ENCODE measurements at regions not wholly inside any gene's neighbourhood (a gene's known extent, or its start where the extent isn't known, plus 50 kb on each side); places are given as distances from the start of the nearest gene placed in this dataset.
"Not testable (repeated sequence)": the region's sequence is repeated elsewhere in the genome, so short reads cannot be mapped to it uniquely, and the experiment has no call there.

DNA sequence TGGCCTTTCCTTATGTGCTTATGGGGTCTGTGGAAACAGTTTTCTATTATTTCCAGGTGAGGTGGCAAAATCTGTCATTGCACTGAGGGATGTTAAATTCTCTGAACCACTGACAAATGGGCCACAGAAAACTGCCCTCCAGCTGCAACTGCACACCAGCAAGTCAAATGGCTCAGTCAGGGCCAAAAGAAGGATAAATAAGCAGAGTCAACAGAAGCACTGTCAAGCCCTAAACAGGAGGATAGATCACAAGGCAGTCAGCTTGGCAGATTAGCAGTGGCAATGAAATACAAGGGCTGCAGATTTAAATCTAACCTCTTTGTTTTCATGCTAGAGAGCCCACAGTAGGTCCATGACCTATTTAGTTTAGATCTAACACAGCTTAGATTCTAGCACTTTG lies 435.6 kb downstream of the ETS1 start:
- TF ChIP-seq, protein P1, sequence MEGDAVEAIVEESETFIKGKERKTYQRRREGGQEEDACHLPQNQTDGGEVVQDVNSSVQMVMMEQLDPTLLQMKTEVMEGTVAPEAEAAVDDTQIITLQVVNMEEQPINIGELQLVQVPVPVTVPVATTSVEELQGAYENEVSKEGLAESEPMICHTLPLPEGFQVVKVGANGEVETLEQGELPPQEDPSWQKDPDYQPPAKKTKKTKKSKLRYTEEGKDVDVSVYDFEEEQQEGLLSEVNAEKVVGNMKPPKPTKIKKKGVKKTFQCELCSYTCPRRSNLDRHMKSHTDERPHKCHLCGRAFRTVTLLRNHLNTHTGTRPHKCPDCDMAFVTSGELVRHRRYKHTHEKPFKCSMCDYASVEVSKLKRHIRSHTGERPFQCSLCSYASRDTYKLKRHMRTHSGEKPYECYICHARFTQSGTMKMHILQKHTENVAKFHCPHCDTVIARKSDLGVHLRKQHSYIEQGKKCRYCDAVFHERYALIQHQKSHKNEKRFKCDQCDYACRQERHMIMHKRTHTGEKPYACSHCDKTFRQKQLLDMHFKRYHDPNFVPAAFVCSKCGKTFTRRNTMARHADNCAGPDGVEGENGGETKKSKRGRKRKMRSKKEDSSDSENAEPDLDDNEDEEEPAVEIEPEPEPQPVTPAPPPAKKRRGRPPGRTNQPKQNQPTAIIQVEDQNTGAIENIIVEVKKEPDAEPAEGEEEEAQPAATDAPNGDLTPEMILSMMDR (IDR thresholded peaks at IDR 0.05; ENCODE audit: borderline replicate concordance), result no peak
- peaks cover 13% of the 10 kb centered on the region for H3K4me1 ChIP-seq
- no peaks in the 10 kb centered on the region for H3K9me3 ChIP-seq (replicated peaks)
- H3K36me3 ChIP-seq, result no peaks in the 10 kb centered on the region
- no peak for DNase-seq
- no peak overlapping the region for H3K27ac ChIP-seq (replicated peaks)
- no peak overlapping the region for H3K4me3 ChIP-seq
- intact Hi-C loops (cut with micrococcal nuclease), result loop anchor here (10.0 kb wide), 1 partner anchor 117 kb away; no protein-coding TSS in a partner anchor
- no peaks in the 10 kb centered on the region for H3K27me3 ChIP-seq (ENCODE audit: low read depth)

DNA sequence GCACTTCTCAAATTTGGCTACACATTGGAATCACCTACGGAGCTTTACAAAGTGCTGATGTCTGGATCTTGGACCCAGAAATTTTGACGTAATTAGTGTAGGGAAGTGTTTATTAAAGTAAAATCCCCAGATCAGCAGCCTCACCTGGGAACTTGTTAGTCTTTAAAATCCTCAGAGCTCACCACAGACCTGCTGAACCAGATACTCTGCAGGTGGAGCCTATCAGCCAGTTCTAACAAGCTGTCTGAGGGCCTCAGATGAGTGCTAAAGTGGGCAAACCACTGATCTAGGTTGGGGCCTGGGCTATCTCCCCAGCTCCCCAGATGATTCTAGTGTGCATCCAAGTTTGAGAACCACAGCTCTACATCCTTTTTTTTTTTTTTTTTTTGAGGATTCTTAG lies 436.0 kb downstream of the ETS1 start:
- H3K36me3 ChIP-seq, result no peaks in the 10 kb centered on the region
- H3K27me3 ChIP-seq (ENCODE audit: low read depth), result no peaks in the 10 kb centered on the region
- no peak overlapping the region for H3K27ac ChIP-seq (replicated peaks)
- DNase-seq, result no peak
- TF ChIP-seq, protein P1 (IDR thresholded peaks at IDR 0.05; ENCODE audit: borderline replicate concordance), result no peak
- H3K4me3 ChIP-seq, result no peak overlapping the region
- no peaks in the 10 kb centered on the region for H3K9me3 ChIP-seq (replicated peaks)
- intact Hi-C loops (cut with micrococcal nuclease), result loop anchor here (10.0 kb wide), 1 partner anchor 117 kb away; no protein-coding TSS in a partner anchor
- H3K4me1 ChIP-seq, result peaks cover 13% of the 10 kb centered on the region

DNA sequence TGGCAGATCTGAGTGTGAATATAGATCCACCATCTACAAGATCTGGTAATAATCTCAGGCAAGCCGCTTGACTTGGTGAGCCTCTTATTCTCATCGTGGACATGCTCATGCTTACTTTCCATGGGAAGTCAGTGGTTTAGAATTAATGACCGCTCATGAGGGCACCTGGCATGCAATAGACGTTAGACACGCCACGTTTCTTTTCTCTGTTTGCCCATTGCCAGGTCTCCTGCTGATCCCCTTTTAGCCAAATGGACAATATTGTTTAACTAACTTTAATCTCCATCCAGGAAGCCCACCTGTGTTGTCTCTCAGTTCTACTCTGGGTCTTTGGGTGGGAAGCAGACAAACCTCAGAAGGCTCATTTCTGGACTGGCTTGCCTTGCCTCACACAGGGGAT lies 439.1 kb downstream of the ETS1 start:
- peaks cover 5% of the 10 kb centered on the region for H3K4me1 ChIP-seq
- no peak overlapping the region for H3K27ac ChIP-seq (replicated peaks)
- TF ChIP-seq, protein P1 (IDR thresholded peaks at IDR 0.05; ENCODE audit: borderline replicate concordance), result no peak

DNA sequence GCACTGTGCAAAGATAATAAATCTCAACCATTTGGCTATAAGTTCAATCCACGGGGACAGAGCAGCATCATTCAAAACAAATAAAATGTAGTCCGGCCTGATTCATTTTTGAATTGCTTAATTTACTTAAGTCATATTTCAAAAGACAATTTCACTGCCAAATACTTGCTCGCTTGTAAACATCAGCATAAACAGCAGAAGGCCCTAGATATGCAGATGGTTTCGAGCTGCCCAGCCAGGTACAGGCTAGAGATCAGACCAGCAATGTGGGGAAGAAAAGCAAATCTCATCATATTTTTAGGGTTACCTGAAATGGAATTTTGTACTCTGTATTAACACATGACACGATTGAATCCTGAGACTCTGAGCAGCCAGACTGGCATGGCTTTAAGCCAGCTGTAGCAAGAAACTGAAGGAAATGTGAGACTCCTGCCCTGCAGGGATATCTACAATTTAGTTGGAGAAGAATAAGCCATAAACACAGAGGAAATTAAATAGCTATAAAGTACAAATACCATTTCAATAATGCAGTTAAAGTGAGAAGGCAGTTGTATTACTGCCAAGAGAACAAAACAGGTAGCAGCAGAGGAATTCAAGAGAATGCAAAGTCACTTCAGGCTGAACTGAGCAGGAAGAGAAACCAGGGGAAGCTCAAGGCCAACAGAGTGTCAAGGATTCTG lies 440.3 kb downstream of the ETS1 start:
- Histone ChIP-seq H3K27me3 (ENCODE audit: low read depth) (no peaks in the 10 kb centered on the region), H3K4me1 (no peaks in the 10 kb centered on the region), H3K4me3 (no peak overlapping the region), H3K9me3 (replicated peaks) (peaks cover 5% of the 10 kb centered on the region), H3K36me3 (no peaks in the 10 kb centered on the region), H3K27ac (replicated peaks) (no peak overlapping the region)
- no peak for DNase-seq
- intact Hi-C loops (cut with micrococcal nuclease), result no loop called here
- TF ChIP-seq, protein P1 (IDR thresholded peaks at IDR 0.05; ENCODE audit: borderline replicate concordance), result no peak

More for the DNA sequence above, 439.1 kb downstream of the ETS1 start:
- intact Hi-C loops (cut with micrococcal nuclease), result no loop called here
- no peak for DNase-seq
- Histone ChIP-seq H3K4me3 (no peak overlapping the region), H3K36me3 (no peaks in the 10 kb centered on the region), H3K27me3 (ENCODE audit: low read depth) (no peaks in the 10 kb centered on the region), H3K9me3 (replicated peaks) (no peaks in the 10 kb centered on the region)

DNA sequence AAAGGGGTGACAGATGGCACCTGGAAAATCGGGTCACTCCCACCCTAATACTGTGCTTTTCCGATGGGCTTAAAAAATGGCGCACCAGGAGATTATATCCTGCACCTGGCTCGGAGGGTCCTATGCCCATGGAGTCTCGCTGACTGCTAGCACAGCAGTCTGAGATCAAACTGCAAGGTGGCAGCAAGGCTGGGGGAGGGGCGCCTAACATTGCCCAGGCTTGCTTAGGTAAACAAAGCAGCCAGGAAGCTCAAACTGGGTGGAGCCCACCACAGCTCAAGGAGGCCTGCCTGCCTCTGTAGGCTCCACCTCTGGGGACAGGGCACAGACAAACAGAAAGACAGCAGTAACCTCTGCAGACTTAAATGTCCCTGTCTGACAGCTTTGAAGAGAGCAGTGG lies 447.1 kb downstream of the ETS1 start:
- intact Hi-C loops (cut with micrococcal nuclease); H3K36me3 ChIP-seq; H3K9me3 ChIP-seq (replicated peaks); H3K4me3 ChIP-seq; H3K27me3 ChIP-seq (ENCODE audit: low read depth); DNase-seq; H3K4me1 ChIP-seq; H3K27ac ChIP-seq (replicated peaks): not testable (repeated sequence)

DNA sequence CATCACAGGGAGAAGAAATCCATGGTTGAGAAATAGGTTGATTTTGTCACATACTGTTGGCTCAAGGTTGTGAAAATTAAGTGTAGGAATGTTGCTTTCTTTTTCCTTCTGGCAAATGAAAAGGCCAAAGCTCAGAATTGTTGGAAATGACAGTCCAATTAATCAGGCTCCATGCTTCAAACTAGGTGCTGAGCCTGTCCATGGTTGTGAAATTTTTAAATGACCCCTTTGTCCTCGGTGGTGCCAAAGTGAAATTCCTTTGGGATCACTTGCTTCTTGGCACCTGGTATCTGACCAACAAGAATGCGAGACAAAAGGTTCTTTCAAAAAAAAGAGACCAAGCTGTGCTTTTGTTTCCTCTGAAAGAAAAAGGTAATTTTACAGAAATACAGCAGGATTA lies 451.9 kb downstream of the ETS1 start:
- H3K4me3 ChIP-seq, result no peak overlapping the region
- no peaks in the 10 kb centered on the region for H3K9me3 ChIP-seq (replicated peaks)
- no peaks in the 10 kb centered on the region for H3K36me3 ChIP-seq
- no peak overlapping the region for H3K27ac ChIP-seq (replicated peaks)
- TF ChIP-seq, protein P1 (IDR thresholded peaks at IDR 0.05; ENCODE audit: borderline replicate concordance), result no peak
- no peak for DNase-seq
- H3K27me3 ChIP-seq (ENCODE audit: low read depth), result no peaks in the 10 kb centered on the region
- H3K4me1 ChIP-seq, result peaks cover 5% of the 10 kb centered on the region
- intact Hi-C loops (cut with micrococcal nuclease), result no loop called here

Measured in left ventricle myocardium inferior (tissue), 1 donor.